A549 (cell line): ENCODE measurements at regions not wholly inside any gene's neighbourhood (a gene's known extent, or its start where the extent isn't known, plus 50 kb on each side); places are given as distances from the start of the nearest gene placed in this dataset.

Source experiments
- ATAC-seq, 2 experiments: fragments of 200-7000 bp in 1 of 2; fragments of >200 bp in 1 of 2; cut with Nextera tagmentation in 1 of 2; cut with Tn5 transposase in 1 of 2; 3 replicates each; pipeline versions ENCODE4 v1.8.0 to v1.9.1; 2018 to 2020; ENCODE audit warnings: mild to moderate bottlenecking in 1 of 2, moderate library complexity in 1 of 2
- CTCF ChIA-PET: fragments of 300-600 bp; sonication (Branson Sonifier 250); formaldehyde crosslinking; extraction: SDS; loops from one replicate; lab custom pipeline; 2021; ENCODE audit warnings: antibody characterized with exemption, inconsistent platforms; lab: Yijun Ruan, JAX
- POLR2A ChIA-PET: fragments of 350-600 bp; formaldehyde crosslinking; extraction: SDS; loops from one replicate; lab custom pipeline; 2021; ENCODE audit warnings: antibody characterized with exemption, inconsistent platforms; lab: Yijun Ruan, JAX
- DNase-seq, 2 experiments: peaks; one replicate each; pipeline versions ENCODE4 v3.0.0 to v3.0.0-alpha.2; 2011 to 2016; ENCODE audit warnings: low read depth in 1 of 2, low spot score in 1 of 2
- FAIRE-seq: peaks from 2 replicates; lab custom pipeline; 2011; peaks lifted over from hg19 to GRCh38; lab: Jason Lieb, UNC
- H3K27ac ChIP-seq, 2 experiments: fragments of >200 bp; sonication (Bioruptor Twin); formaldehyde crosslinking; 3 replicates each; pipeline ENCODE4 v1.5.1; 2016 to 2017
- H3K4me1 ChIP-seq: fragments of >200 bp; sonication (Bioruptor Twin); formaldehyde crosslinking; 3 replicates; pipeline ENCODE4 v1.6.1; 2016
- H3K4me2 ChIP-seq: fragments of >200 bp; sonication (Bioruptor Twin); formaldehyde crosslinking; 3 replicates; pipeline ENCODE4 v1.6.1; 2016
- H3K4me3 ChIP-seq: fragments of >200 bp; sonication (Bioruptor Twin); formaldehyde crosslinking; 3 replicates; pipeline ENCODE4 v1.5.1; 2016
- H3K9me3 ChIP-seq: fragments of >200 bp; sonication (Bioruptor Twin); formaldehyde crosslinking; 3 replicates; pipeline ENCODE4 v1.6.1; 2016
- BHLHE40 ChIP-seq: IDR thresholded peaks from 2 replicates; pipeline ENCODE4 v1.6.1; 2012; ENCODE audit warnings: low read depth, low read length, inconsistent platforms
- CBX2 ChIP-seq: fragments of 200-600 bp; sonication (generic); IDR thresholded peaks from 2 replicates; pipeline ENCODE4 v1.6.1; 2016; ENCODE audit warnings: low read depth, mild to moderate bottlenecking, borderline replicate concordance
- CBX8 ChIP-seq: fragments of 200-600 bp; sonication (generic); IDR thresholded peaks from 2 replicates; pipeline ENCODE4 v1.6.1; 2016
- CEBPB ChIP-seq, 2 experiments: fragments of >200 bp in 1 of 2; sonication (Bioruptor Twin) in 1 of 2; formaldehyde crosslinking in 1 of 2; IDR thresholded peaks; 2 replicates each; pipeline ENCODE4 v1.6.1; 2012 to 2016
- EHF ChIP-seq: fragments of 250-450 bp; sonication (Bioruptor Pico); IDR thresholded peaks from 2 replicates; pipeline ENCODE4 v1.5.0; 2020; ENCODE audit warnings: mild to moderate bottlenecking
- ESRRA ChIP-seq: fragments of 150-350 bp; IDR thresholded peaks from 2 replicates; pipeline ENCODE4 v1.6.1; 2014; ENCODE audit warnings: mild to moderate bottlenecking, low read length, borderline replicate concordance
- FOSB ChIP-seq: fragments of 250-450 bp; sonication (Bioruptor Pico); IDR thresholded peaks from 2 replicates; pipeline ENCODE4 v1.5.0; 2020; ENCODE audit warnings: mild to moderate bottlenecking, moderate library complexity
- FOSL2 ChIP-seq, 2 experiments: fragments of 450-650 bp in 1 of 2; fragments of >200 bp in 1 of 2; sonication (Bioruptor Twin) in 1 of 2; formaldehyde crosslinking; IDR thresholded peaks; 2 replicates each; pipeline versions ENCODE4 v1.5.0 to v1.6.1; 2016 to 2020; ENCODE audit warnings: mild to moderate bottlenecking in 1 of 2, moderate library complexity in 1 of 2
- GATA3 ChIP-seq: IDR thresholded peaks from 2 replicates; pipeline ENCODE4 v1.6.1; 2012; ENCODE audit warnings: borderline replicate concordance
- JUN ChIP-seq, 2 experiments: fragments of >200 bp; sonication (Bioruptor Twin); formaldehyde crosslinking; IDR thresholded peaks; 2 replicates in 1 of 2; 3 replicates in 1 of 2; pipeline ENCODE4 v1.6.1; 2016 to 2017
- JUNB ChIP-seq: fragments of >200 bp; sonication (Bioruptor Twin); formaldehyde crosslinking; IDR thresholded peaks from 2 replicates; pipeline ENCODE4 v1.6.1; 2016
- MAFK ChIP-seq: fragments of 450-650 bp; IDR thresholded peaks from 2 replicates; pipeline ENCODE4 v1.6.1; 2014; ENCODE audit not compliant: partially characterized antibody
- MAZ ChIP-seq: fragments of 150-350 bp; IDR thresholded peaks from 2 replicates; pipeline ENCODE4 v1.6.1; 2014; ENCODE audit warnings: antibody characterized with exemption, low read depth, low read length, borderline replicate concordance
- NR3C1 ChIP-seq: fragments of >200 bp; sonication (Bioruptor Twin); formaldehyde crosslinking; IDR thresholded peaks from 3 replicates; pipeline ENCODE4 v1.6.1; 2017
- PHF8 ChIP-seq: fragments of 200-600 bp; sonication (generic); IDR thresholded peaks from 2 replicates; pipeline ENCODE4 v1.6.1; 2016; ENCODE audit warnings: low read depth, mild to moderate bottlenecking, antibody characterized with exemption, moderate library complexity, borderline replicate concordance
- POLR2AphosphoS2 ChIP-seq: conservative IDR thresholded peaks from 2 replicates; pipeline ENCODE4 v1.6.1; 2012; ENCODE audit warnings: low read length, improper control_type of control experiment, inconsistent platforms
- RAD21 ChIP-seq, 2 experiments: fragments of >200 bp in 1 of 2; sonication (Bioruptor Twin) in 1 of 2; formaldehyde crosslinking in 1 of 2; IDR thresholded peaks in 1 of 2; conservative IDR thresholded peaks in 1 of 2; 2 replicates in 1 of 2; 3 replicates in 1 of 2; pipeline ENCODE4 v1.6.1; 2012 to 2018; ENCODE audit warnings: inconsistent platforms in 1 of 2
- RARB ChIP-seq: fragments of 250-450 bp; sonication (Bioruptor Pico); IDR thresholded peaks from 2 replicates; pipeline ENCODE4 v1.8.0; 2021; ENCODE audit warnings: mild to moderate bottlenecking, moderate library complexity
- RCOR1 ChIP-seq: fragments of 150-350 bp; IDR thresholded peaks from 2 replicates; pipeline ENCODE4 v1.6.1; 2014; ENCODE audit warnings: antibody characterized with exemption, low read length, low read depth
- RNF2 ChIP-seq: fragments of 200-600 bp; sonication (generic); IDR thresholded peaks from 2 replicates; pipeline ENCODE4 v1.6.1; 2016; ENCODE audit warnings: low read depth, mild to moderate bottlenecking, antibody characterized with exemption, moderate library complexity, borderline replicate concordance
- TFCP2L1 ChIP-seq: fragments of 250-450 bp; sonication (Bioruptor Pico); IDR thresholded peaks from 2 replicates; pipeline ENCODE4 v1.5.0; 2021; ENCODE audit warnings: mild to moderate bottlenecking
- ZFP36 ChIP-seq: fragments of 450-650 bp; IDR thresholded peaks from 2 replicates; pipeline ENCODE4 v1.6.1; 2014; ENCODE audit warnings: borderline replicate concordance; ENCODE audit not compliant: partially characterized antibody
- WGBS: methylation state at CpG from one replicate; pipeline ENCODE4 v1.1.6; 2017; ENCODE audit errors: missing lambda C conversion rate; 5-methylcytosine and 5-hydroxymethylcytosine counted together
- TF ChIP-seq, protein P1 (sequence below): IDR thresholded peaks from 2 replicates; pipeline ENCODE4 v1.6.1; 2012
- TF ChIP-seq, protein P2 (sequence below): IDR thresholded peaks from 2 replicates; pipeline ENCODE4 v1.6.1; 2012; ENCODE audit warnings: low read depth, borderline replicate concordance
- TF ChIP-seq, protein P3 (sequence below): fragments of 200-600 bp; sonication (generic); IDR thresholded peaks from 2 replicates; pipeline ENCODE4 v1.6.1; 2016; ENCODE audit warnings: antibody characterized with exemption, mild to moderate bottlenecking, moderate library complexity
- TF ChIP-seq, protein P4 (sequence below): fragments of 150-350 bp; IDR thresholded peaks from 2 replicates; pipeline ENCODE4 v1.6.1; 2014; ENCODE audit warnings: low read depth, mild to moderate bottlenecking, low read length

DNA sequence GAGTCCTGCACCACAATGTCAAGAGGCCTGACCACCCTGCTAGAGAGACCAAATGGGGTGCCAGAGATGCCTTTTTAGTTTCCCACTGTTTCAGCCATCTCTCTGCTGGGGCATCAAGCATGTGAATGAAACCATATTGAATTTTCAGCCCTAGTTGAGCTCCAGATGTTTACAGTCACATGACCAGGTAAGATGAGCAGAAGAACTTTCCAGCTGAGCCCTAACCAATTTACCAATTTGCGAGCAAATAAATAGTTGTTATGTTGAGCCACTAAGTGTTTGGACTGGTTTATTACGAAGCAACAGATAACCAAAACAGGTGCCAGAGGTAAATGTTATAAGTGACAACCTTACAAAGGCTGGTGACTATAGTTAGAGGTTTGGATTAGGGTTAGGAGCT lies 209.1 kb upstream of the CCL2 start:
- ATAC-seq (no peak), FAIRE-seq (no peak), DNase-seq (no peak)
- POLR2A ChIA-PET = no interaction called here
- Histone ChIP-seq H3K4me2 (no peak overlapping the region), H3K4me1 (no peaks in the 10 kb centered on the region), H3K27ac (no peak overlapping the region), H3K4me3 (no peak overlapping the region), H3K9me3 (no peaks in the 10 kb centered on the region)
- TF ChIP-seq TFCP2L1 (no peak), ESRRA (no peak), MAZ (no peak), FOSL2 (IDR thresholded peaks at IDR 0.05) (no peak), FOSL2 (CRISPR knock-in tag; IDR thresholded peaks at IDR 0.05) (no peak), POLR2AphosphoS2 (no peak), FOSB (CRISPR knock-in tag) (no peak), CBX8 (no peak), ZFP36 (no peak), EHF (no peak), RARB (CRISPR knock-in tag) (no peak), MAFK (no peak)
- TF ChIP-seq, protein P1, sequence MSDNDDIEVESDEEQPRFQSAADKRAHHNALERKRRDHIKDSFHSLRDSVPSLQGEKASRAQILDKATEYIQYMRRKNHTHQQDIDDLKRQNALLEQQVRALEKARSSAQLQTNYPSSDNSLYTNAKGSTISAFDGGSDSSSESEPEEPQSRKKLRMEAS = no peak
- TF ChIP-seq, protein P2, sequence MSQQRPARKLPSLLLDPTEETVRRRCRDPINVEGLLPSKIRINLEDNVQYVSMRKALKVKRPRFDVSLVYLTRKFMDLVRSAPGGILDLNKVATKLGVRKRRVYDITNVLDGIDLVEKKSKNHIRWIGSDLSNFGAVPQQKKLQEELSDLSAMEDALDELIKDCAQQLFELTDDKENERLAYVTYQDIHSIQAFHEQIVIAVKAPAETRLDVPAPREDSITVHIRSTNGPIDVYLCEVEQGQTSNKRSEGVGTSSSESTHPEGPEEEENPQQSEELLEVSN = no peak
- TF ChIP-seq, protein P3, sequence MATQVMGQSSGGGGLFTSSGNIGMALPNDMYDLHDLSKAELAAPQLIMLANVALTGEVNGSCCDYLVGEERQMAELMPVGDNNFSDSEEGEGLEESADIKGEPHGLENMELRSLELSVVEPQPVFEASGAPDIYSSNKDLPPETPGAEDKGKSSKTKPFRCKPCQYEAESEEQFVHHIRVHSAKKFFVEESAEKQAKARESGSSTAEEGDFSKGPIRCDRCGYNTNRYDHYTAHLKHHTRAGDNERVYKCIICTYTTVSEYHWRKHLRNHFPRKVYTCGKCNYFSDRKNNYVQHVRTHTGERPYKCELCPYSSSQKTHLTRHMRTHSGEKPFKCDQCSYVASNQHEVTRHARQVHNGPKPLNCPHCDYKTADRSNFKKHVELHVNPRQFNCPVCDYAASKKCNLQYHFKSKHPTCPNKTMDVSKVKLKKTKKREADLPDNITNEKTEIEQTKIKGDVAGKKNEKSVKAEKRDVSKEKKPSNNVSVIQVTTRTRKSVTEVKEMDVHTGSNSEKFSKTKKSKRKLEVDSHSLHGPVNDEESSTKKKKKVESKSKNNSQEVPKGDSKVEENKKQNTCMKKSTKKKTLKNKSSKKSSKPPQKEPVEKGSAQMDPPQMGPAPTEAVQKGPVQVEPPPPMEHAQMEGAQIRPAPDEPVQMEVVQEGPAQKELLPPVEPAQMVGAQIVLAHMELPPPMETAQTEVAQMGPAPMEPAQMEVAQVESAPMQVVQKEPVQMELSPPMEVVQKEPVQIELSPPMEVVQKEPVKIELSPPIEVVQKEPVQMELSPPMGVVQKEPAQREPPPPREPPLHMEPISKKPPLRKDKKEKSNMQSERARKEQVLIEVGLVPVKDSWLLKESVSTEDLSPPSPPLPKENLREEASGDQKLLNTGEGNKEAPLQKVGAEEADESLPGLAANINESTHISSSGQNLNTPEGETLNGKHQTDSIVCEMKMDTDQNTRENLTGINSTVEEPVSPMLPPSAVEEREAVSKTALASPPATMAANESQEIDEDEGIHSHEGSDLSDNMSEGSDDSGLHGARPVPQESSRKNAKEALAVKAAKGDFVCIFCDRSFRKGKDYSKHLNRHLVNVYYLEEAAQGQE = no peak
- WGBS = 2% methylated on average over 2 of the region's 2 CpGs
- CTCF ChIA-PET = interaction anchor here (0.6 kb wide), 1 partner anchor 24 kb away, joined by 3 read pairs; no protein-coding TSS in a partner anchor

DNA sequence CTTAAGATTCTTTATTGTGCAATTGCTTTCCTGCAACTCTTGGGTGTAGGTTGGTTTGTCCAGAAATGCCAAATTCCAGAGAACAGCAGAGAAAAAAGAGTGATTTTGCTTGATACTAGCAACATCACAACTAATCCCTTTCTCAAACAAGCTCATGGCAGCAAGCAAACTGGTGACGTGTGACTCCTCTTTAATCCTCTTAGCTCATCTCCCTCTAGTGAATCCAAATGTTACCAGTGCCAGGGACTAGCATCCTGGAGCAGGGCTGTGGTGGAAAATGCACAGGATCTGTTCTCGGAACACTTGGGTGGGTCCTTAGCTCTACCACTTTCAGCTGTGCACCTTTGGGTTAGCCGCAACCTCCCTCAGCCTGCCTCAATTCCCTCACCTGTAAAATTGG lies 204.0 kb upstream of the CCL2 start:
- ATAC-seq = no peak
- ChIA-PET POLR2A (no interaction called here), CTCF (interaction anchor here (1.0 kb wide), 1 partner anchor 811 kb away, joined by 3 read pairs; no protein-coding TSS in a partner anchor)
- no peak for FAIRE-seq
- no peak overlapping the region for H3K4me3 ChIP-seq
- no peak for DNase-seq
- 0% methylated on average over 3 of the region's 3 CpGs for WGBS
- H3K4me2 ChIP-seq = no peak overlapping the region
- no peaks in the 10 kb centered on the region for H3K4me1 ChIP-seq
- H3K9me3 ChIP-seq = no peaks in the 10 kb centered on the region
- TF ChIP-seq NR3C1 = no peak
- no peak for TF ChIP-seq RCOR1
- no peak for TF ChIP-seq PHF8
- no peak for TF ChIP-seq CBX2
- no peak for TF ChIP-seq MAZ
- TF ChIP-seq JUNB = no peak
- TF ChIP-seq MAFK = no peak
- no peak for TF ChIP-seq GATA3
- TF ChIP-seq CEBPB (IDR thresholded peaks at IDR 0.05) = no peak
- no peak for TF ChIP-seq JUN (IDR thresholded peaks at IDR 0.05)
- TF ChIP-seq BHLHE40 = no peak
- TF ChIP-seq EHF = no peak
- TF ChIP-seq RAD21 (conservative IDR thresholded peaks at IDR 0.05 in 1 of 2, IDR thresholded peaks at IDR 0.05 in 1 of 2) = no peak
- TF ChIP-seq, protein P4, sequence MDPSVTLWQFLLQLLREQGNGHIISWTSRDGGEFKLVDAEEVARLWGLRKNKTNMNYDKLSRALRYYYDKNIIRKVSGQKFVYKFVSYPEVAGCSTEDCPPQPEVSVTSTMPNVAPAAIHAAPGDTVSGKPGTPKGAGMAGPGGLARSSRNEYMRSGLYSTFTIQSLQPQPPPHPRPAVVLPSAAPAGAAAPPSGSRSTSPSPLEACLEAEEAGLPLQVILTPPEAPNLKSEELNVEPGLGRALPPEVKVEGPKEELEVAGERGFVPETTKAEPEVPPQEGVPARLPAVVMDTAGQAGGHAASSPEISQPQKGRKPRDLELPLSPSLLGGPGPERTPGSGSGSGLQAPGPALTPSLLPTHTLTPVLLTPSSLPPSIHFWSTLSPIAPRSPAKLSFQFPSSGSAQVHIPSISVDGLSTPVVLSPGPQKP = no peak
- no peak for TF ChIP-seq RNF2
- H3K27ac ChIP-seq = no peak overlapping the region
